Gastroesophageal sphincter (tissue), 3 donors: ENCODE measurements at regions not wholly inside any gene's neighbourhood (a gene's known extent, or its start where the extent isn't known, plus 50 kb on each side); places are given as distances from the start of the nearest gene placed in this dataset.
"Not testable (repeated sequence)": the region's sequence is repeated elsewhere in the genome, so short reads cannot be mapped to it uniquely, and the experiment has no call there.

ENCODE experiments used
- CTCF ChIP-seq, 4 experiments: fragments of 200-600 bp in 2 of 4; fragments of 450-650 bp in 2 of 4; sonication (generic) in 1 of 4; IDR thresholded peaks; one replicate each; pipeline ENCODE4 v1.5.1; 2017 to 2019; ENCODE audit warnings: antibody characterized with exemption in 4 of 4, mild to moderate bottlenecking in 2 of 4, moderate library complexity in 2 of 4
- EP300 ChIP-seq: sonication (generic); formaldehyde crosslinking; IDR thresholded peaks from one replicate; pipeline ENCODE4 v1.6.1; 2017; ENCODE audit warnings: antibody characterized with exemption, mild to moderate bottlenecking

DNA sequence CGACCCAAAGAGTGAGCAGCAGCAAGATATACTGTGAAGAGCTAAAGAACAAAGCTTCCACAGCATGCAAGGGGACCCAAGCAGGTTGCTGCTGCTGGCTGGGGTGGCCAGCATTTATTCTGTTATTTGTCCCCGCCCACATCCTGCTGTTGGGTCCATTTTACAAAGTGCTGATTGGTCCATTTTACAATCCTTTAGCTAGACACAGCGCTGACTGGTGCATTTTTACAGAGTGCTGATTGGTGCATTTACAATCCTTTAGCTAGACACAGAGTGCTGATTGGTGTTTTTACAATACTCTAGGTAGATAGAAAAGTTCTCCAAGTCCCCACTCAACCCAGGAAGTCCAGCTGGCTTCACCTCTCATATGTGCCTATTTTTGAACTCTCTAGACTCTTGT lies 596.0 kb upstream of the CNTN5 start:
- not testable (repeated sequence) for TF ChIP-seq CTCF (IDR thresholded peaks at IDR 0.05); EP300
